HG02884 (cell line): ENCODE measurements at regions not wholly inside any gene's neighbourhood (a gene's known extent, or its start where the extent isn't known, plus 50 kb on each side); places are given as distances from the start of the nearest gene placed in this dataset.
"Not testable (repeated sequence)": the region's sequence is repeated elsewhere in the genome, so short reads cannot be mapped to it uniquely, and the experiment has no call there.

Source experiments
- ATAC-seq: cut with Tn5 transposase; IDR thresholded peaks from one replicate; pipeline ENCODE4 v1.9.1; 2021; ENCODE audit warnings: mild to moderate bottlenecking, moderate library complexity; ENCODE audit not compliant: unreplicated experiment

GRCh38 chr18:30713299-30713698 lies 329.2 kb downstream of the DSC3 start:
- ATAC-seq: no peak

- ATAC-seq: peak; percentile 68
Observed at GRCh38 chr18:30712383-30712782, 330.2 kb downstream of the DSC3 start.

- no peak for ATAC-seq
Observed at GRCh38 chr18:30709595-30709994, 332.9 kb downstream of the DSC3 start.

- no peak for ATAC-seq
Observed at GRCh38 chr18:30705943-30706342, 336.6 kb downstream of the DSC3 start.

GRCh38 chr18:30698571-30698970 lies 344.0 kb downstream of the DSC3 start:
- ATAC-seq: no peak

GRCh38 chr18:30696201-30696600 lies 346.3 kb downstream of the DSC3 start:
- ATAC-seq: no peak

- no peak for ATAC-seq
Observed at GRCh38 chr18:30694773-30695172, 347.8 kb downstream of the DSC3 start.

GRCh38 chr18:30689216-30689615 lies 353.3 kb downstream of the DSC3 start:
- no peak for ATAC-seq

- ATAC-seq: no peak
Observed at GRCh38 chr18:30687501-30687900, 355.0 kb downstream of the DSC3 start.

- no peak for ATAC-seq
Observed at GRCh38 chr18:30684825-30685481, 357.6 kb downstream of the DSC3 start.

- ATAC-seq: no peak
Observed at GRCh38 chr18:30683836-30684235, 358.7 kb downstream of the DSC3 start.

GRCh38 chr18:30682672-30683071 lies 359.9 kb downstream of the DSC3 start:
- no peak for ATAC-seq

- ATAC-seq: no peak
Observed at GRCh38 chr18:30679285-30679930, 363.1 kb downstream of the DSC3 start.

GRCh38 chr18:30677813-30678212 lies 364.7 kb downstream of the DSC3 start:
- ATAC-seq: not testable (repeated sequence)

GRCh38 chr18:30676053-30676480 lies 366.5 kb downstream of the DSC3 start:
- no peak for ATAC-seq

- no peak for ATAC-seq
Observed at GRCh38 chr18:30675493-30675892, 367.0 kb downstream of the DSC3 start.

GRCh38 chr18:30675072-30675471 lies 367.5 kb downstream of the DSC3 start:
- ATAC-seq: no peak

GRCh38 chr18:30674596-30674995 lies 367.9 kb downstream of the DSC3 start:
- ATAC-seq: no peak

GRCh38 chr18:30672439-30672838 lies 370.1 kb downstream of the DSC3 start:
- ATAC-seq: not testable (repeated sequence)

GRCh38 chr18:30658306-30658705 lies 384.2 kb downstream of the DSC3 start:
- ATAC-seq: no peak

- no peak for ATAC-seq
Observed at GRCh38 chr18:30652387-30652786, 390.2 kb downstream of the DSC3 start.

- no peak for ATAC-seq
Observed at GRCh38 chr18:30650499-30650898, 392.0 kb downstream of the DSC3 start.

GRCh38 chr18:30644158-30644557 lies 398.4 kb downstream of the DSC3 start:
- ATAC-seq: no peak
